ENCODE measurements at regions not wholly inside any gene's neighbourhood (a gene's known extent, or its start where the extent isn't known, plus 50 kb on each side); places are given as distances from the start of the nearest gene placed in this dataset.

DNA sequence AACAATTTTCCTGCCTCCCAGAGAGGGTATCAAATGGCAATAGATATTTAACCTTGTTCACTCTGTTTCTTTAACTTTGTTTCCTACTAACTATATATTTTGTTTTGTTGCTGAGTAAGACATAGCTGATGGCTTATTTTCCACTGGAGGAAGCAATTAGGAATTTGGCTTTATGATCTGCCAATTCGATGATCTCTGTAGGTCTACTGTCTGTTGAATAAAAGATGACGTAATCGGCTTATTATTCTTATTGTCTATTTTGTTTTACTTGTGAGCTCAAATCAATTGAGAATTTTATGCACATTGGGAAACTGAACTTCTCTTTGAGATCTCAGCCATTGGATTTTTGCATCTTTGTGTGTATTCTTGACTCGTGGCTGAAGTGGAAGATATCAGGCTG, 862.6 kb downstream of the EFNB2 start:
- TF ChIP-seq, protein P1, sequence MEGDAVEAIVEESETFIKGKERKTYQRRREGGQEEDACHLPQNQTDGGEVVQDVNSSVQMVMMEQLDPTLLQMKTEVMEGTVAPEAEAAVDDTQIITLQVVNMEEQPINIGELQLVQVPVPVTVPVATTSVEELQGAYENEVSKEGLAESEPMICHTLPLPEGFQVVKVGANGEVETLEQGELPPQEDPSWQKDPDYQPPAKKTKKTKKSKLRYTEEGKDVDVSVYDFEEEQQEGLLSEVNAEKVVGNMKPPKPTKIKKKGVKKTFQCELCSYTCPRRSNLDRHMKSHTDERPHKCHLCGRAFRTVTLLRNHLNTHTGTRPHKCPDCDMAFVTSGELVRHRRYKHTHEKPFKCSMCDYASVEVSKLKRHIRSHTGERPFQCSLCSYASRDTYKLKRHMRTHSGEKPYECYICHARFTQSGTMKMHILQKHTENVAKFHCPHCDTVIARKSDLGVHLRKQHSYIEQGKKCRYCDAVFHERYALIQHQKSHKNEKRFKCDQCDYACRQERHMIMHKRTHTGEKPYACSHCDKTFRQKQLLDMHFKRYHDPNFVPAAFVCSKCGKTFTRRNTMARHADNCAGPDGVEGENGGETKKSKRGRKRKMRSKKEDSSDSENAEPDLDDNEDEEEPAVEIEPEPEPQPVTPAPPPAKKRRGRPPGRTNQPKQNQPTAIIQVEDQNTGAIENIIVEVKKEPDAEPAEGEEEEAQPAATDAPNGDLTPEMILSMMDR (IDR thresholded peaks at IDR 0.05; ENCODE audit: borderline replicate concordance, extremely low read depth, low read length, poor library complexity, severe bottlenecking), result no peak
- no peak for TF ChIP-seq EZH2 (IDR thresholded peaks at IDR 0.05; ENCODE audit: borderline replicate concordance, low read depth, low read length, severe bottlenecking)
